GM21529 (cell line): ENCODE measurements at regions not wholly inside any gene's neighbourhood (a gene's known extent, or its start where the extent isn't known, plus 50 kb on each side); places are given as distances from the start of the nearest gene placed in this dataset.

Experiments used
- ATAC-seq: cut with Tn5 transposase; IDR thresholded peaks from one replicate; pipeline ENCODE4 v1.9.1; 2021; ENCODE audit not compliant: unreplicated experiment

- ATAC-seq: no peak
Observed at GRCh38 chr14:71273366-71273765, 366.1 kb downstream of the PCNX1 start.

- no peak for ATAC-seq
Observed at GRCh38 chr14:71284048-71284447, 376.8 kb downstream of the PCNX1 start.

GRCh38 chr14:71286126-71286525 lies 378.9 kb downstream of the PCNX1 start:
- ATAC-seq: no peak

- no peak for ATAC-seq
Observed at GRCh38 chr14:71287567-71287966, 380.3 kb downstream of the PCNX1 start.

GRCh38 chr14:71289536-71289935 lies 382.3 kb downstream of the PCNX1 start:
- ATAC-seq: peak; percentile 85

GRCh38 chr14:71290301-71290700 lies 383.0 kb downstream of the PCNX1 start:
- no peak for ATAC-seq

- ATAC-seq: peak; percentile 66
Observed at GRCh38 chr14:71290960-71291466, 383.8 kb downstream of the PCNX1 start.

- ATAC-seq: no peak
Observed at GRCh38 chr14:71296184-71296583, 388.9 kb downstream of the PCNX1 start.

- no peak for ATAC-seq
Observed at GRCh38 chr14:71300566-71301330, 393.5 kb downstream of the PCNX1 start.

- no peak for ATAC-seq
Observed at GRCh38 chr14:71301611-71302010, 394.4 kb downstream of the PCNX1 start.

- ATAC-seq: no peak
Observed at GRCh38 chr14:71304690-71305089, 397.4 kb downstream of the PCNX1 start.

- no peak for ATAC-seq
Observed at GRCh38 chr14:71308671-71309070, 401.4 kb downstream of the PCNX1 start.

GRCh38 chr14:71309756-71310155 lies 402.5 kb downstream of the PCNX1 start:
- no peak for ATAC-seq

GRCh38 chr14:71311061-71311460 lies 403.8 kb downstream of the PCNX1 start:
- ATAC-seq: no peak

- no peak for ATAC-seq
Observed at GRCh38 chr14:71314717-71315116, 407.5 kb downstream of the PCNX1 start.

- no peak for ATAC-seq
Observed at GRCh38 chr14:71317385-71318096, 410.3 kb downstream of the PCNX1 start.

GRCh38 chr14:71318097-71318459 lies 410.8 kb downstream of the PCNX1 start:
- ATAC-seq: no peak

GRCh38 chr14:71319666-71320065 lies 412.4 kb downstream of the PCNX1 start:
- no peak for ATAC-seq

GRCh38 chr14:71320107-71320733 lies 413.0 kb downstream of the PCNX1 start, which contains the start of gene SIPA1L1:
Gene SIPA1L1, plus strand, starts transcription at chr14:71320476.
- ATAC-seq: peak; percentile 79

GRCh38 chr14:71320734-71321573 lies 413.7 kb downstream of the PCNX1 start:
- ATAC-seq: peak; percentile 30
